KMS-11 (cell line): ENCODE measurements at regions not wholly inside any gene's neighbourhood (a gene's known extent, or its start where the extent isn't known, plus 50 kb on each side); places are given as distances from the start of the nearest gene placed in this dataset.

Experiments used
- H2AFZ ChIP-seq: fragments of 200-600 bp; sonication (generic); 2 replicates; pipeline ENCODE4 v1.6.1; 2016; ENCODE audit warnings: antibody characterized with exemption, mixed run types, low read depth
- H3K27ac ChIP-seq: fragments of 200-600 bp; sonication (generic); 2 replicates; pipeline ENCODE4 v1.6.1; 2016; ENCODE audit warnings: mild to moderate bottlenecking, mixed run types
- H3K27me3 ChIP-seq: fragments of 200-600 bp; sonication (generic); 2 replicates; pipeline ENCODE4 v1.6.1; 2017; ENCODE audit warnings: mild to moderate bottlenecking, low read depth, mixed run types, moderate library complexity; ENCODE audit not compliant: insufficient read depth
- H3K36me3 ChIP-seq: fragments of 200-600 bp; sonication (generic); 2 replicates; pipeline ENCODE4 v1.6.1; 2017; ENCODE audit warnings: mild to moderate bottlenecking, mixed run types; ENCODE audit not compliant: insufficient read depth
- H3K4me1 ChIP-seq: fragments of 200-600 bp; sonication (generic); 2 replicates; pipeline ENCODE4 v1.6.1; 2016; ENCODE audit warnings: mild to moderate bottlenecking, low read depth, mixed run types; ENCODE audit not compliant: poor library complexity, severe bottlenecking
- H3K4me2 ChIP-seq: fragments of 200-600 bp; sonication (generic); 2 replicates; pipeline ENCODE4 v1.7.0; 2016; ENCODE audit warnings: mild to moderate bottlenecking, mixed run types
- H3K4me3 ChIP-seq: fragments of 200-600 bp; sonication (generic); IDR thresholded peaks from 2 replicates; pipeline ENCODE4 v1.6.1; 2017; ENCODE audit warnings: low read depth, low read length, mixed read lengths; ENCODE audit not compliant: insufficient read depth
- H3K79me2 ChIP-seq: fragments of 200-600 bp; sonication (generic); 2 replicates; pipeline ENCODE4 v1.6.1; 2016; ENCODE audit warnings: low read depth, mixed run types; ENCODE audit not compliant: insufficient read depth
- H3K9ac ChIP-seq: fragments of 200-600 bp; sonication (generic); 2 replicates; pipeline ENCODE4 v1.6.1; 2016; ENCODE audit warnings: mild to moderate bottlenecking, mixed run types
- H4K20me1 ChIP-seq: fragments of 200-600 bp; sonication (generic); 2 replicates; pipeline ENCODE4 v1.6.1; 2016; ENCODE audit warnings: mild to moderate bottlenecking, mixed run types; ENCODE audit not compliant: insufficient read depth
- TF ChIP-seq, protein P1 (sequence below): fragments of 200-600 bp; sonication (generic); conservative IDR thresholded peaks from 2 replicates; pipeline ENCODE4 v1.6.1; 2017; ENCODE audit warnings: low read depth, mild to moderate bottlenecking, antibody characterized with exemption, low read length, moderate library complexity, mixed read lengths

GRCh38 chr5:57791875-57792274 lies 309.3 kb upstream of the ACTBL2 start:
- no peaks in the 10 kb centered on the region for H4K20me1 ChIP-seq
- TF ChIP-seq, protein P1, sequence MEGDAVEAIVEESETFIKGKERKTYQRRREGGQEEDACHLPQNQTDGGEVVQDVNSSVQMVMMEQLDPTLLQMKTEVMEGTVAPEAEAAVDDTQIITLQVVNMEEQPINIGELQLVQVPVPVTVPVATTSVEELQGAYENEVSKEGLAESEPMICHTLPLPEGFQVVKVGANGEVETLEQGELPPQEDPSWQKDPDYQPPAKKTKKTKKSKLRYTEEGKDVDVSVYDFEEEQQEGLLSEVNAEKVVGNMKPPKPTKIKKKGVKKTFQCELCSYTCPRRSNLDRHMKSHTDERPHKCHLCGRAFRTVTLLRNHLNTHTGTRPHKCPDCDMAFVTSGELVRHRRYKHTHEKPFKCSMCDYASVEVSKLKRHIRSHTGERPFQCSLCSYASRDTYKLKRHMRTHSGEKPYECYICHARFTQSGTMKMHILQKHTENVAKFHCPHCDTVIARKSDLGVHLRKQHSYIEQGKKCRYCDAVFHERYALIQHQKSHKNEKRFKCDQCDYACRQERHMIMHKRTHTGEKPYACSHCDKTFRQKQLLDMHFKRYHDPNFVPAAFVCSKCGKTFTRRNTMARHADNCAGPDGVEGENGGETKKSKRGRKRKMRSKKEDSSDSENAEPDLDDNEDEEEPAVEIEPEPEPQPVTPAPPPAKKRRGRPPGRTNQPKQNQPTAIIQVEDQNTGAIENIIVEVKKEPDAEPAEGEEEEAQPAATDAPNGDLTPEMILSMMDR, result no peak
- no peaks in the 10 kb centered on the region for H3K27me3 ChIP-seq
- no peak overlapping the region for H3K4me2 ChIP-seq
- H3K4me3 ChIP-seq, result no peak overlapping the region
- H3K36me3 ChIP-seq, result no peaks in the 10 kb centered on the region
- H2AFZ ChIP-seq, result no peak overlapping the region
- no peak overlapping the region for H3K27ac ChIP-seq
- no peaks in the 10 kb centered on the region for H3K4me1 ChIP-seq
- H3K9ac ChIP-seq, result no peak overlapping the region
- H3K79me2 ChIP-seq, result no peaks in the 10 kb centered on the region

DNA sequence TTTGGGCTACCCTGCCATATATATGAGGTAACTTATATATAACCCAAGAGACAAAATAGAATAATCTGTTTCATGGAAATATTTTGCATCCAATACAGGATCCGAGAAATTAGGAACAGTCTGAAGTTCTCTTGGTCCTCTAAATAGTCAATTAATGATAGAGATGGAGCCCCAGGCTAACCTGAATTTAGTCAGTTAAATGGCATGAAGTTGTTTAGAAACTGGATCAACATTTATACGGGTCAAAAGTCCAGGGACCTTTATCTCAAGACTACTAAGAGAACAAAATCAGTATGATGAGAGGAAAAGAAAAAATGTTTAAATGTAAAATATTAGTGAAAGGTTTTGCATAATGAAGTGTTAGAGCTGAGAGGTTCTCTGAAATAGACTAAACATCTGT lies 303.3 kb upstream of the ACTBL2 start:
- Histone ChIP-seq H3K79me2 (no peaks in the 10 kb centered on the region), H2AFZ (no peak overlapping the region), H3K27ac (no peak overlapping the region), H3K4me1 (no peaks in the 10 kb centered on the region), H3K27me3 (no peaks in the 10 kb centered on the region; the same call in 1 of the 2 replicates), H4K20me1 (no peaks in the 10 kb centered on the region), H3K9ac (no peak overlapping the region), H3K4me3 (no peak overlapping the region), H3K36me3 (no peaks in the 10 kb centered on the region), H3K4me2 (no peak overlapping the region)
- TF ChIP-seq, protein P1, result no peak

- TF ChIP-seq, protein P1, result no peak
- H3K9ac ChIP-seq, result no peak overlapping the region
- no peak overlapping the region for H3K4me3 ChIP-seq
- H3K36me3 ChIP-seq, result no peaks in the 10 kb centered on the region
- no peaks in the 10 kb centered on the region; the same call in 1 of the 2 replicates for H3K27me3 ChIP-seq
- H3K79me2 ChIP-seq, result no peaks in the 10 kb centered on the region
- no peak overlapping the region for H2AFZ ChIP-seq
- H3K4me1 ChIP-seq, result no peaks in the 10 kb centered on the region
- no peak overlapping the region for H3K27ac ChIP-seq
- H3K4me2 ChIP-seq, result no peak overlapping the region
- no peaks in the 10 kb centered on the region for H4K20me1 ChIP-seq
Observed at GRCh38 chr5:57784121-57784520, 301.5 kb upstream of the ACTBL2 start.

DNA sequence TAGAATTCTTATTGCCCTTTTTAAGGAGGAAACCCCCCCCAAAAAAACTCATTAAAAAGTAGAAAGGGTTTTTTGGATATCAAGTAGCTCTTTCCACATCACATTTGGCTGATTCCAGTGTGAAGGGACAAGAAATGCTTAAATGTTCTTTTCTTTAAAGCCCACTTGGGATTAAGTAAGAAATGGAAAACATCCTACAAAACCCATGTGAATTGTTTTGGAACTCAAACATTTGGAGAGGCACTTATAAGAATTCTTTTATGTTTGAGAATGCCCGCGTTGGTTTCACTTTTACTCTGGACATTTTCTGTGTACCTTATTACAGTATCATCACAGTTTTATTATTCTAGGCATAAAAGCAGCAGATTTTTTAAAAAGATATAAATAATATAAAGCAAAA lies 301.1 kb upstream of the ACTBL2 start:
- no peaks in the 10 kb centered on the region for H3K79me2 ChIP-seq
- TF ChIP-seq, protein P1, result no peak
- H3K4me3 ChIP-seq, result no peak overlapping the region
- H3K4me1 ChIP-seq, result no peaks in the 10 kb centered on the region
- H2AFZ ChIP-seq, result no peak overlapping the region
- no peak overlapping the region for H3K9ac ChIP-seq
- no peak overlapping the region for H3K27ac ChIP-seq
- no peaks in the 10 kb centered on the region; the same call in 1 of the 2 replicates for H3K27me3 ChIP-seq
- no peaks in the 10 kb centered on the region for H4K20me1 ChIP-seq
- H3K4me2 ChIP-seq, result no peak overlapping the region
- H3K36me3 ChIP-seq, result no peaks in the 10 kb centered on the region
